Neural cell (in vitro differentiated cells): ENCODE measurements at regions not wholly inside any gene's neighbourhood (a gene's known extent, or its start where the extent isn't known, plus 50 kb on each side); places are given as distances from the start of the nearest gene placed in this dataset.

Experiments
- H2AFZ ChIP-seq: fragments of 200-600, 300-800 bp; sonication (generic), shearing (Covaris generic); 2 replicates; pipeline ENCODE4 v1.6.0; 2014; ENCODE audit warnings: low read depth, mild to moderate bottlenecking, antibody characterized with exemption, low read length, moderate library complexity
- H3F3A ChIP-seq: fragments of 200-600 bp; shearing (Covaris generic); 2 replicates; pipeline ENCODE4 v1.6.1; 2016; ENCODE audit warnings: mild to moderate bottlenecking, moderate library complexity, mixed read lengths, antibody characterized with exemption, low read length; ENCODE audit not compliant: insufficient read depth, poor library complexity, severe bottlenecking
- H3K27ac ChIP-seq: fragments of 200-600, 300-800 bp; sonication (generic), shearing (Covaris generic); 2 replicates; pipeline ENCODE4 v1.5.1; 2014; ENCODE audit warnings: mild to moderate bottlenecking, low read length, moderate library complexity
- H3K27me3 ChIP-seq: fragments of 300-800, 200-600 bp; sonication (generic), shearing (Covaris generic); 2 replicates; pipeline ENCODE4 v1.6.0; 2014; ENCODE audit warnings: mild to moderate bottlenecking, low read depth, low read length, moderate library complexity; ENCODE audit not compliant: insufficient read depth
- H3K36me3 ChIP-seq: fragments of 300-800, 200-600 bp; sonication (generic), shearing (Covaris generic); 2 replicates; pipeline ENCODE4 v1.5.1; 2014; ENCODE audit warnings: mild to moderate bottlenecking, antibody characterized with exemption, low read length, moderate library complexity; ENCODE audit not compliant: insufficient read depth
- H3K4me2 ChIP-seq: fragments of 300-800, 200-600 bp; sonication (generic), shearing (Covaris generic); 2 replicates; pipeline ENCODE4 v1.6.0; 2014; ENCODE audit warnings: mild to moderate bottlenecking, low read length
- H3K4me3 ChIP-seq: fragments of 300-800, 200-600 bp; sonication (generic), shearing (Covaris generic); 2 replicates; pipeline ENCODE4 v1.5.1; 2014; ENCODE audit warnings: mild to moderate bottlenecking, low read length, moderate library complexity
- H3K79me2 ChIP-seq: fragments of 200-600 bp; shearing (Covaris generic); replicated peaks from 2 replicates; pipeline ENCODE4 v1.6.0; 2014; ENCODE audit warnings: mild to moderate bottlenecking, low read length, moderate library complexity; ENCODE audit not compliant: insufficient read depth
- H3K9ac ChIP-seq: fragments of 300-800, 200-600 bp; sonication (generic), shearing (Covaris generic); 2 replicates; pipeline ENCODE4 v1.6.1; 2016; ENCODE audit warnings: mild to moderate bottlenecking, low read length, mixed read lengths
- H3K9me2 ChIP-seq: fragments of 200-600 bp; shearing (Covaris generic); 2 replicates; pipeline ENCODE4 v1.6.1; 2016; ENCODE audit warnings: mild to moderate bottlenecking, low read length, mixed read lengths; ENCODE audit not compliant: insufficient read depth
- H3K9me3 ChIP-seq: fragments of 200-600, 300-800 bp; sonication (generic), shearing (Covaris generic); 2 replicates; pipeline ENCODE4 v1.6.1; 2016; ENCODE audit warnings: mild to moderate bottlenecking, mixed run types, low read length, moderate library complexity, mixed read lengths
- H4K20me1 ChIP-seq: fragments of 200-600 bp; shearing (Covaris generic); 2 replicates; pipeline ENCODE4 v1.6.1; 2016; ENCODE audit warnings: mild to moderate bottlenecking, mixed run types; ENCODE audit not compliant: insufficient read depth
- EP300 ChIP-seq: fragments of 450-650 bp; conservative IDR thresholded peaks from 2 replicates; pipeline ENCODE4 v1.6.1; 2014; ENCODE audit warnings: antibody characterized with exemption, mild to moderate bottlenecking, moderate library complexity; ENCODE audit not compliant: poor library complexity, severe bottlenecking
- EZH2 ChIP-seq: fragments of 200-600, 300-800 bp; shearing (Covaris generic), sonication (generic); IDR thresholded peaks from 2 replicates; pipeline ENCODE4 v1.6.1; 2014; ENCODE audit warnings: antibody characterized with exemption, low read length, borderline replicate concordance, mild to moderate bottlenecking; ENCODE audit not compliant: insufficient read depth, poor library complexity, severe bottlenecking
- MXI1 ChIP-seq: fragments of 450-650 bp; conservative IDR thresholded peaks from 2 replicates; pipeline ENCODE4 v1.6.1; 2014; ENCODE audit warnings: antibody characterized with exemption, mild to moderate bottlenecking; ENCODE audit not compliant: poor library complexity, severe bottlenecking
- POLR2AphosphoS5 ChIP-seq: IDR thresholded peaks from 2 replicates; pipeline ENCODE4 v1.6.1; 2012
- RAD21 ChIP-seq: fragments of 450-650 bp; conservative IDR thresholded peaks from 2 replicates; pipeline ENCODE4 v1.6.1; 2014; ENCODE audit warnings: antibody characterized with exemption, mild to moderate bottlenecking, moderate library complexity
- SMC3 ChIP-seq: fragments of 450-650 bp; conservative IDR thresholded peaks from 2 replicates; pipeline ENCODE4 v1.6.1; 2014; ENCODE audit warnings: antibody characterized with exemption, mild to moderate bottlenecking, moderate library complexity; ENCODE audit not compliant: poor library complexity
- TAF1 ChIP-seq: IDR thresholded peaks from 2 replicates; pipeline ENCODE4 v1.6.1; 2012; ENCODE audit warnings: low read depth
- TF ChIP-seq, protein P1 (sequence below): fragments of 450-650 bp; IDR thresholded peaks from 2 replicates; pipeline ENCODE4 v1.5.1; 2014; ENCODE audit warnings: antibody characterized with exemption, mild to moderate bottlenecking, moderate library complexity; ENCODE audit not compliant: poor library complexity, severe bottlenecking
- TF ChIP-seq, protein P2 (sequence below): IDR thresholded peaks from 2 replicates; pipeline ENCODE4 v1.6.1; 2012; ENCODE audit warnings: borderline replicate concordance

DNA sequence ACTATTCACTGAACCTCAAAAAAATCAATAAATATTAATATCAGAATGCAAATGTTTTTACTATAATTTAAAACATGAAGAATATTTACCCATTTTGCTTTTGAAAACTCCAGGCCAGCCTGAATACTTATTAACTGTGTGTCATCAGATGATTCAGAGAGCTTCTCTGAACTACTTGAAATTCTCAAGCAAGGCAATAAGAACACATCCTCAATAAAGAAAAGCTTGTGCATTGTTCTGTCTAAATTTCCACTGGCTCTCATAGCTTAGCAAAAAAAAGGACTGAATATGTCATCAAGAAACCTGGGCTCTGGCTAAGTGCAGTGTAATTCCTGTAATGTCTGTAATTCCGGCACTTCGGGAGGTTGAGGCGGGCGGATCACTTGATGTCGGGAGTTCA, 194.1 kb downstream of the BTG1 start:
- Histone ChIP-seq H3K36me3 (no peaks in the 10 kb centered on the region), H3K27ac (no peak overlapping the region), H3K9me3 (no peaks in the 10 kb centered on the region), H3K9me2 (no peaks in the 10 kb centered on the region), H3K4me2 (no peak overlapping the region), H3K4me3 (no peak overlapping the region), H3K27me3 (no peaks in the 10 kb centered on the region), H2AFZ (no peak overlapping the region), H3K79me2 (no peaks in the 10 kb centered on the region), H3K9ac (no peak overlapping the region), H4K20me1 (no peaks in the 10 kb centered on the region), H3F3A (no peaks in the 10 kb centered on the region)
- no peak for TF ChIP-seq TAF1
- TF ChIP-seq MXI1: no peak
- TF ChIP-seq RAD21: no peak
- no peak for TF ChIP-seq EP300
- TF ChIP-seq, protein P1, sequence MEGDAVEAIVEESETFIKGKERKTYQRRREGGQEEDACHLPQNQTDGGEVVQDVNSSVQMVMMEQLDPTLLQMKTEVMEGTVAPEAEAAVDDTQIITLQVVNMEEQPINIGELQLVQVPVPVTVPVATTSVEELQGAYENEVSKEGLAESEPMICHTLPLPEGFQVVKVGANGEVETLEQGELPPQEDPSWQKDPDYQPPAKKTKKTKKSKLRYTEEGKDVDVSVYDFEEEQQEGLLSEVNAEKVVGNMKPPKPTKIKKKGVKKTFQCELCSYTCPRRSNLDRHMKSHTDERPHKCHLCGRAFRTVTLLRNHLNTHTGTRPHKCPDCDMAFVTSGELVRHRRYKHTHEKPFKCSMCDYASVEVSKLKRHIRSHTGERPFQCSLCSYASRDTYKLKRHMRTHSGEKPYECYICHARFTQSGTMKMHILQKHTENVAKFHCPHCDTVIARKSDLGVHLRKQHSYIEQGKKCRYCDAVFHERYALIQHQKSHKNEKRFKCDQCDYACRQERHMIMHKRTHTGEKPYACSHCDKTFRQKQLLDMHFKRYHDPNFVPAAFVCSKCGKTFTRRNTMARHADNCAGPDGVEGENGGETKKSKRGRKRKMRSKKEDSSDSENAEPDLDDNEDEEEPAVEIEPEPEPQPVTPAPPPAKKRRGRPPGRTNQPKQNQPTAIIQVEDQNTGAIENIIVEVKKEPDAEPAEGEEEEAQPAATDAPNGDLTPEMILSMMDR: no peak
- TF ChIP-seq EZH2: no peak
- TF ChIP-seq, protein P2, sequence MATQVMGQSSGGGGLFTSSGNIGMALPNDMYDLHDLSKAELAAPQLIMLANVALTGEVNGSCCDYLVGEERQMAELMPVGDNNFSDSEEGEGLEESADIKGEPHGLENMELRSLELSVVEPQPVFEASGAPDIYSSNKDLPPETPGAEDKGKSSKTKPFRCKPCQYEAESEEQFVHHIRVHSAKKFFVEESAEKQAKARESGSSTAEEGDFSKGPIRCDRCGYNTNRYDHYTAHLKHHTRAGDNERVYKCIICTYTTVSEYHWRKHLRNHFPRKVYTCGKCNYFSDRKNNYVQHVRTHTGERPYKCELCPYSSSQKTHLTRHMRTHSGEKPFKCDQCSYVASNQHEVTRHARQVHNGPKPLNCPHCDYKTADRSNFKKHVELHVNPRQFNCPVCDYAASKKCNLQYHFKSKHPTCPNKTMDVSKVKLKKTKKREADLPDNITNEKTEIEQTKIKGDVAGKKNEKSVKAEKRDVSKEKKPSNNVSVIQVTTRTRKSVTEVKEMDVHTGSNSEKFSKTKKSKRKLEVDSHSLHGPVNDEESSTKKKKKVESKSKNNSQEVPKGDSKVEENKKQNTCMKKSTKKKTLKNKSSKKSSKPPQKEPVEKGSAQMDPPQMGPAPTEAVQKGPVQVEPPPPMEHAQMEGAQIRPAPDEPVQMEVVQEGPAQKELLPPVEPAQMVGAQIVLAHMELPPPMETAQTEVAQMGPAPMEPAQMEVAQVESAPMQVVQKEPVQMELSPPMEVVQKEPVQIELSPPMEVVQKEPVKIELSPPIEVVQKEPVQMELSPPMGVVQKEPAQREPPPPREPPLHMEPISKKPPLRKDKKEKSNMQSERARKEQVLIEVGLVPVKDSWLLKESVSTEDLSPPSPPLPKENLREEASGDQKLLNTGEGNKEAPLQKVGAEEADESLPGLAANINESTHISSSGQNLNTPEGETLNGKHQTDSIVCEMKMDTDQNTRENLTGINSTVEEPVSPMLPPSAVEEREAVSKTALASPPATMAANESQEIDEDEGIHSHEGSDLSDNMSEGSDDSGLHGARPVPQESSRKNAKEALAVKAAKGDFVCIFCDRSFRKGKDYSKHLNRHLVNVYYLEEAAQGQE: no peak
- no peak for TF ChIP-seq POLR2AphosphoS5
- TF ChIP-seq SMC3: no peak

DNA sequence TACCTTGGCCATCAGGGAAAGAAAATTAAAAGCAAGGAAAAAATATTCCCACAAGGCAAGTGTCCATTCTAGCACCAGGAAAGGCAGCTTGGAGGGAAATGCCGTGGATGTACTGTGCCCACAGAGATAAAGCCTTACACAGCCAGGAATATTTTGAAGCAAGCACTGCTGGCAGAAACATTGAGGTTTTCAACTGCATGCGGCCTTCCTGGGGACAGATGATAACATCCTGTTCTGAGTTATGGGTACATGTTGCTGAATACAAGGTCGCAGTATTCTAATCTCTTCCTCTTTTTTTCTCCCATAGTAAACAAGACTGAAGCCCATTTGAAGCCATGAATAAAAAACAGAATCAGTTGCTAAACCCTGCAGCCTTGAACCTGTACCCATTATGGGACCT, 197.1 kb downstream of the BTG1 start:
- no peak overlapping the region for H3K27ac ChIP-seq
- no peak overlapping the region for H3K9ac ChIP-seq
- H3K4me3 ChIP-seq: no peak overlapping the region
- H3F3A ChIP-seq: no peaks in the 10 kb centered on the region
- H3K79me2 ChIP-seq: no peaks in the 10 kb centered on the region
- H3K36me3 ChIP-seq: no peaks in the 10 kb centered on the region
- no peak overlapping the region for H2AFZ ChIP-seq
- TF ChIP-seq EP300 (no peak), MXI1 (no peak), SMC3 (no peak), EZH2 (no peak), RAD21 (no peak), TAF1 (no peak)
- TF ChIP-seq, protein P1: no peak
- H3K9me2 ChIP-seq: no peaks in the 10 kb centered on the region
- no peaks in the 10 kb centered on the region for H3K9me3 ChIP-seq
- no peaks in the 10 kb centered on the region for H4K20me1 ChIP-seq
- no peak overlapping the region for H3K4me2 ChIP-seq
- no peaks in the 10 kb centered on the region for H3K27me3 ChIP-seq
